22Rv1 (cell line): ENCODE measurements at regions not wholly inside any gene's neighbourhood (a gene's known extent, or its start where the extent isn't known, plus 50 kb on each side); places are given as distances from the start of the nearest gene placed in this dataset.

Experiments used
- CTCF ChIP-seq: fragments of 450-650 bp; IDR thresholded peaks from 2 replicates; pipeline ENCODE4 v1.5.1; 2017; ENCODE audit warnings: mild to moderate bottlenecking
- ZFX ChIP-seq: fragments of 450-650 bp; IDR thresholded peaks from 2 replicates; pipeline ENCODE4 v1.6.1; 2017; ENCODE audit warnings: antibody characterized with exemption, borderline replicate concordance

DNA sequence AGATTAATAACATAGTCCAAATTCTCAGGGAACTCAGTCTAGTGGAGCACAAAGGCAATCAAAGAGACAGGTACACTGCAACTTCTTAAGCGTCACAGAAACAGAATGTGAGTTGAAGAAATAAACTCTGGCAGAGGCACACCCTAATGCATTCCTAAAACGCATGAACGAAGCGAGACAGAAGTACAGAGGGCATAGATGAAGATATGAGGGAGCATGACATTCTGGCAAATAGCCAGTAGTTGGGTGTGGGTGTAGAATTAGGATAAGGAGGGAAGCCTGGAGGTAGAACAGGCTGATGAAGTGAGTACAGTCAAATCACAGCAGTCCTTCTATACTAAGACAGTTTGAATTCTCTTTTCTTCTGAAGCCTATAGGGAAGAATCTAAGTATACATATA lies 838.7 kb upstream of the API5 start:
- no peak for TF ChIP-seq CTCF
- no peak for TF ChIP-seq ZFX
